Tibial nerve (tissue), 3 donors: ENCODE measurements at regions not wholly inside any gene's neighbourhood (a gene's known extent, or its start where the extent isn't known, plus 50 kb on each side); places are given as distances from the start of the nearest gene placed in this dataset.

Experiments
- CTCF ChIP-seq, 5 experiments: fragments of 200-600 bp in 3 of 5; fragments of 450-650 bp in 2 of 5; sonication (generic) in 3 of 5; IDR thresholded peaks; one replicate each; pipeline ENCODE4 v1.5.1; 2016 to 2019; ENCODE audit warnings: antibody characterized with exemption in 5 of 5, mild to moderate bottlenecking in 3 of 5, moderate library complexity in 2 of 5
- POLR2A ChIP-seq, 2 donors: fragments of 450-650 bp; IDR thresholded peaks; one replicate each; pipeline ENCODE4 v1.6.1; 2017; ENCODE audit warnings: antibody characterized with exemption in 2 of 2, mild to moderate bottlenecking in 2 of 2, moderate library complexity in 2 of 2

DNA sequence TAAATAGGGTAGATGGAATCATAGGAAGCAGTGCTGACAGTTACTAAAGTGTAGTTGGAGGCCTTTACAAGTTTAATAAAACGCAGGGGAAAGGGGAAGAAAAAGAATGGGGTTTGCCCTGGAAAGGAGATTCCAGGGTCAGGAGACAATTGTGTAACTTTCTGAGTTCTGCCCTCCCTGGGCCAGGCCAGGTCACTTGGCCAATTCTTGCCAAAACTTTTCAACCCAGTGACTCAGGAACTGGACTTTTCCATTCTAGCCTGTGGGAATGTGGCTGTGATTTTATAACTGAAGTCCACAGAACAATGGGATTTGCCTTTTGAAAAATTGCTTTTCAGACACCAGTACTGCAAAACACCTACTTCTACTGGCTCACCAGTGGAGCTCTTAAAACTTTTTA is 289.8 kb upstream of the ANKRD55 start:
- TF ChIP-seq CTCF (IDR thresholded peaks at IDR 0.05) (no peak), POLR2A (IDR thresholded peaks at IDR 0.05) (no peak)
